Psoas muscle (tissue), 7 donors: ENCODE measurements at regions not wholly inside any gene's neighbourhood (a gene's known extent, or its start where the extent isn't known, plus 50 kb on each side); places are given as distances from the start of the nearest gene placed in this dataset.

Experiments
- ATAC-seq, 4 donors: fragments of 200-7000 bp; cut with Tn5 transposase; one replicate each; pipeline ENCODE4 v1.9.1; 2020; ENCODE audit warnings: moderate library complexity in 3 of 4, mild to moderate bottlenecking in 2 of 4
- DNase-seq, 2 donors: peaks; one replicate each; pipeline ENCODE4 v3.0.0-alpha.2; 2020
- H3K27ac ChIP-seq: fragments of 200-600 bp; one replicate; pipeline ENCODE4 v1.8.0; 2022
- H3K27me3 ChIP-seq, 3 donors: fragments of 200-600 bp in 1 of 3; one replicate each; pipeline versions ENCODE4 v1.6.1 to v1.8.0; 2013 to 2022; ENCODE audit warnings: low read length in 2 of 3, mild to moderate bottlenecking in 2 of 3, moderate library complexity in 1 of 3; ENCODE audit not compliant: insufficient read depth in 3 of 3
- H3K36me3 ChIP-seq, 2 donors: fragments of 200-600 bp in 1 of 2; one replicate each; pipeline versions ENCODE4 v1.6.1 to v1.8.0; 2013 to 2022; ENCODE audit warnings: low read depth in 1 of 2, mild to moderate bottlenecking in 1 of 2, moderate library complexity in 1 of 2; ENCODE audit not compliant: insufficient read depth in 1 of 2
- H3K4me1 ChIP-seq: fragments of 200-600 bp; one replicate; pipeline ENCODE4 v1.8.0; 2022
- H3K4me3 ChIP-seq: fragments of 200-600 bp; one replicate; pipeline ENCODE4 v1.8.0; 2022; ENCODE audit warnings: mild to moderate bottlenecking
- H3K9me3 ChIP-seq: fragments of 200-600 bp; one replicate; pipeline ENCODE4 v1.8.0; 2022
- CTCF ChIP-seq: fragments of 200-600 bp; IDR thresholded peaks from one replicate; pipeline ENCODE4 v1.8.0; 2022; ENCODE audit warnings: antibody characterized with exemption
- WGBS, 3 donors: extraction: QIAGEN DNeasy Blood & Tissue Kit; methylation state at CpG; one replicate each; pipeline versions ENCODE4 v1.1.6 to v1.1.7; 2013; 5-methylcytosine and 5-hydroxymethylcytosine counted together
- intact Hi-C, 2 donors: fragments of 100-400 bp; cut with DNase I; formaldehyde crosslinking; loops; one replicate each; pipeline versions ENCODE4 v1.11.0 to v1.14.2; 2022
- donor health status: healthy with polysubstance abuse.
- donor health status: DM: no; HTN: no; CAD: no; lungs with moderate emphysema.
- donor health status: Bipolar disorder and iron deficiency.
- donor health status: healthy.
- donor health status: DM: yes; HTN: yes; CAD: no.
- donor health status: DM: no; HTN: no; CAD: no.
- donor health status: DM: yes; HTN: yes; CAD: no.

- intact Hi-C loops: no loop called here
- peaks cover 5% of the 10 kb centered on the region for H3K9me3 ChIP-seq
- H3K27ac ChIP-seq: no peak overlapping the region
- no peak overlapping the region for H3K4me3 ChIP-seq
- H3K4me1 ChIP-seq: no peaks in the 10 kb centered on the region
- DNase-seq (no peak), ATAC-seq (no peak)
- H3K27me3 ChIP-seq: no peaks in the 10 kb centered on the region
- no peaks in the 10 kb centered on the region for H3K36me3 ChIP-seq
- TF ChIP-seq CTCF: no peak
- WGBS, 3 donors: 85 to 89% (median 88%) methylated on average over 4 of the region's 4 CpGs
Measured at GRCh38 chr20:52631469-52631868, 340.7 kb upstream of the TSHZ2 start.

GRCh38 chr20:52630138-52630537 lies 342.0 kb upstream of the TSHZ2 start:
- Histone ChIP-seq H3K27ac (no peak overlapping the region), H3K4me1 (no peaks in the 10 kb centered on the region), H3K36me3 (no peaks in the 10 kb centered on the region), H3K9me3 (peaks cover 5% of the 10 kb centered on the region), H3K27me3 (no peaks in the 10 kb centered on the region), H3K4me3 (no peak overlapping the region)
- intact Hi-C loops: no loop called here
- ATAC-seq: no peak
- WGBS, 3 donors: 42 to 58% (median 57%) methylated on average over 2 of the region's 2 CpGs
- TF ChIP-seq CTCF: no peak
- DNase-seq: no peak

- intact Hi-C loops: no loop called here
- 77 to 83% (median 82%) methylated on average over 4 of the region's 4 CpGs for WGBS, 3 donors
- DNase-seq (no peak), ATAC-seq (no peak)
- Histone ChIP-seq H3K27ac (no peak overlapping the region), H3K9me3 (no peaks in the 10 kb centered on the region), H3K4me1 (no peaks in the 10 kb centered on the region), H3K27me3 (no peaks in the 10 kb centered on the region), H3K4me3 (no peak overlapping the region), H3K36me3 (no peaks in the 10 kb centered on the region)
- TF ChIP-seq CTCF: no peak
Measured at GRCh38 chr20:52624281-52624680, 347.9 kb upstream of the TSHZ2 start.

- H3K4me1 ChIP-seq: no peaks in the 10 kb centered on the region
- no peak for DNase-seq
- H3K27ac ChIP-seq: no peak overlapping the region
- intact Hi-C loops: no loop called here
- no peaks in the 10 kb centered on the region for H3K9me3 ChIP-seq
- no peak for TF ChIP-seq CTCF
- no peak for ATAC-seq
- no peaks in the 10 kb centered on the region for H3K36me3 ChIP-seq
- H3K27me3 ChIP-seq: no peaks in the 10 kb centered on the region
- no peak overlapping the region for H3K4me3 ChIP-seq
Measured at GRCh38 chr20:52622081-52622480, 350.1 kb upstream of the TSHZ2 start.

- H3K36me3 ChIP-seq: no peaks in the 10 kb centered on the region
- no peak for TF ChIP-seq CTCF
- no peak overlapping the region for H3K27ac ChIP-seq
- DNase-seq: no peak
- no peak for ATAC-seq
- no peaks in the 10 kb centered on the region for H3K27me3 ChIP-seq
- intact Hi-C loops: no loop called here
- H3K9me3 ChIP-seq: no peaks in the 10 kb centered on the region
- H3K4me3 ChIP-seq: no peak overlapping the region
- H3K4me1 ChIP-seq: no peaks in the 10 kb centered on the region
- WGBS, 3 donors: 39 to 43% (median 42%) methylated on average over 2 of the region's 2 CpGs
Measured at GRCh38 chr20:52621401-52621800, 350.8 kb upstream of the TSHZ2 start.
